IMR-90 (cell line): ENCODE measurements at regions not wholly inside any gene's neighbourhood (a gene's known extent, or its start where the extent isn't known, plus 50 kb on each side); places are given as distances from the start of the nearest gene placed in this dataset.

ENCODE experiments used
- ATAC-seq: fragments of 200-7000 bp; cut with Tn5 transposase; 2 replicates; pipeline ENCODE4 v1.9.1; 2020; ENCODE audit warnings: low read depth, mild to moderate bottlenecking, moderate library complexity
- BruUV-seq: library from RNA; stranded (reverse); fragments of 400-500 nt; replicated peaks from 2 replicates; lab custom pipeline; 2021; lab: Mats Ljungman, UMichigan
- CTCF ChIA-PET: fragments of 300-600 bp; formaldehyde crosslinking; extraction: SDS; loops from one replicate; lab custom pipeline; 2021; ENCODE audit warnings: antibody characterized with exemption; lab: Yijun Ruan, JAX
- POLR2A ChIA-PET: fragments of 300-600 bp; sonication (Branson Sonifier 250); formaldehyde crosslinking; loops from one replicate; lab custom pipeline; 2022; ENCODE audit warnings: antibody characterized with exemption; ENCODE audit not compliant: unreplicated experiment; lab: Charles Lee
- DNase-seq: peaks from one replicate; pipeline ENCODE4 v3.0.0; 2013
- H2AFZ ChIP-seq: replicated peaks from 2 replicates; pipeline ENCODE3; 2013; ENCODE audit warnings: low read length, mild to moderate bottlenecking; ENCODE audit not compliant: poor library complexity
- H2AK5ac ChIP-seq: 2 replicates; pipeline ENCODE4 v1.6.1; 2013; ENCODE audit warnings: low read depth, low read length, inconsistent platforms
- H2AK9ac ChIP-seq: replicated peaks from 2 replicates; pipeline ENCODE3; 2013; ENCODE audit warnings: mild to moderate bottlenecking, low read depth, low read length, moderate library complexity; ENCODE audit not compliant: poor library complexity
- H2BK120ac ChIP-seq: 2 replicates; pipeline ENCODE4 v1.6.1; 2013; ENCODE audit warnings: low read depth, low read length, inconsistent platforms
- H2BK15ac ChIP-seq: 3 replicates; pipeline ENCODE4 v1.6.1; 2013; ENCODE audit warnings: low read depth, low read length, inconsistent platforms
- H2BK20ac ChIP-seq: 2 replicates; pipeline ENCODE4 v1.6.1; 2013; ENCODE audit warnings: low read depth, mild to moderate bottlenecking, inconsistent platforms, low read length, moderate library complexity
- H2BK5ac ChIP-seq: 2 replicates; pipeline ENCODE4 v1.6.1; 2013; ENCODE audit warnings: mild to moderate bottlenecking, low read depth, low read length, inconsistent platforms; ENCODE audit not compliant: poor library complexity, severe bottlenecking
- H3K14ac ChIP-seq: replicated peaks from 2 replicates; pipeline ENCODE4 v1.6.1; 2013; ENCODE audit warnings: low read depth, low read length, inconsistent platforms
- H3K18ac ChIP-seq: 2 replicates; pipeline ENCODE4 v1.6.1; 2013; ENCODE audit warnings: low read depth, low read length, control low read depth
- H3K23ac ChIP-seq: 2 replicates; pipeline ENCODE4 v1.6.1; 2013; ENCODE audit warnings: low read depth, low read length, inconsistent platforms
- H3K27ac ChIP-seq: 2 replicates; pipeline ENCODE4 v1.5.1; 2013; ENCODE audit warnings: mild to moderate bottlenecking, control low read depth, low read length; ENCODE audit not compliant: insufficient read depth
- H3K27me3 ChIP-seq: 2 replicates; pipeline ENCODE4 v1.6.1; 2013; ENCODE audit warnings: low read length; ENCODE audit not compliant: control insufficient read depth, insufficient read depth
- H3K36me3 ChIP-seq: 2 replicates; pipeline ENCODE4 v1.6.1; 2013; ENCODE audit warnings: low read length, mixed read lengths; ENCODE audit not compliant: control insufficient read depth, insufficient read depth
- H3K4ac ChIP-seq: 2 replicates; pipeline ENCODE4 v1.6.1; 2013; ENCODE audit warnings: low read depth, low read length, inconsistent platforms
- H3K4me1 ChIP-seq: 2 replicates; pipeline ENCODE4 v1.6.1; 2013; ENCODE audit warnings: low read length, mixed read lengths; ENCODE audit not compliant: control insufficient read depth, insufficient read depth
- H3K4me2 ChIP-seq: 2 replicates; pipeline ENCODE4 v1.6.1; 2013; ENCODE audit warnings: low read depth, mild to moderate bottlenecking, control low read depth, low read length, moderate library complexity
- H3K4me3 ChIP-seq: 2 replicates; pipeline ENCODE4 v1.5.1; 2013; ENCODE audit warnings: low read depth, mild to moderate bottlenecking, control low read depth, low read length, moderate library complexity; ENCODE audit not compliant: insufficient read depth
- H3K56ac ChIP-seq: 2 replicates; pipeline ENCODE4 v1.6.1; 2013; ENCODE audit warnings: low read length, inconsistent platforms; ENCODE audit not compliant: insufficient read depth; ENCODE audit errors: extremely low read depth
- H3K79me1 ChIP-seq, 2 experiments: 2 replicates each; pipeline ENCODE4 v1.6.1; 2013; ENCODE audit warnings: low read length in 2 of 2, inconsistent platforms in 1 of 2, low read depth in 1 of 2
- H3K9ac ChIP-seq: 2 replicates; pipeline ENCODE4 v1.6.1; 2013; ENCODE audit warnings: low read depth, low read length, control low read depth
- H3K9me1 ChIP-seq: 2 replicates; pipeline ENCODE4 v1.6.1; 2013; ENCODE audit warnings: low read length, inconsistent platforms; ENCODE audit not compliant: insufficient read depth
- H3K9me3 ChIP-seq: 2 replicates; pipeline ENCODE4 v1.6.1; 2013; ENCODE audit warnings: low read length; ENCODE audit not compliant: control insufficient read depth, insufficient read depth
- H4K20me1 ChIP-seq: 2 replicates; pipeline ENCODE4 v1.6.1; 2013; ENCODE audit warnings: low read length, inconsistent platforms; ENCODE audit not compliant: insufficient read depth
- H4K5ac ChIP-seq: 2 replicates; pipeline ENCODE4 v1.6.1; 2013; ENCODE audit warnings: mild to moderate bottlenecking, low read depth, low read length, control low read depth
- H4K8ac ChIP-seq, 2 experiments: 2 replicates each; pipeline ENCODE4 v1.6.1; 2013; ENCODE audit warnings: low read depth in 2 of 2, low read length in 2 of 2, control low read depth in 1 of 2, inconsistent platforms in 1 of 2
- H4K91ac ChIP-seq: 2 replicates; pipeline ENCODE4 v1.6.1; 2013; ENCODE audit warnings: low read depth, low read length, inconsistent platforms; ENCODE audit not compliant: insufficient read depth
- RAD21 ChIP-seq: IDR thresholded peaks from 2 replicates; pipeline ENCODE4 v1.6.1; 2012; ENCODE audit warnings: low read length, improper control_type of control experiment
- WGBS, 2 experiments: methylation state at CpG; one replicate each; pipeline versions ENCODE4 v1.1.5 to v1.1.7; 2013; ENCODE audit warnings: missing lambda C conversion rate in 2 of 2; ENCODE audit not compliant: insufficient read length in 1 of 2; ENCODE audit errors: extremely low coverage in 2 of 2; 5-methylcytosine and 5-hydroxymethylcytosine counted together
- dilution Hi-C: fragments of 300-500 bp; cut with HindIII; formaldehyde crosslinking; loops from one replicate; pipeline ENCODE4 v1.14.3; 2018; ENCODE audit warnings: low sequenced_read_pairs; ENCODE audit not compliant: unreplicated experiment
- in situ Hi-C: fragments of 300-500 bp; cut with MboI; formaldehyde crosslinking; loops from 3 replicates; pipeline ENCODE4 v1.14.3; 2019; ENCODE audit warnings: low sequenced_read_pairs, inconsistent platforms, mixed read lengths
- intact Hi-C: fragments of 100-400 bp; cut with micrococcal nuclease; formaldehyde crosslinking; loops from 2 replicates; pipeline ENCODE4 v1.10.0; 2022

DNA sequence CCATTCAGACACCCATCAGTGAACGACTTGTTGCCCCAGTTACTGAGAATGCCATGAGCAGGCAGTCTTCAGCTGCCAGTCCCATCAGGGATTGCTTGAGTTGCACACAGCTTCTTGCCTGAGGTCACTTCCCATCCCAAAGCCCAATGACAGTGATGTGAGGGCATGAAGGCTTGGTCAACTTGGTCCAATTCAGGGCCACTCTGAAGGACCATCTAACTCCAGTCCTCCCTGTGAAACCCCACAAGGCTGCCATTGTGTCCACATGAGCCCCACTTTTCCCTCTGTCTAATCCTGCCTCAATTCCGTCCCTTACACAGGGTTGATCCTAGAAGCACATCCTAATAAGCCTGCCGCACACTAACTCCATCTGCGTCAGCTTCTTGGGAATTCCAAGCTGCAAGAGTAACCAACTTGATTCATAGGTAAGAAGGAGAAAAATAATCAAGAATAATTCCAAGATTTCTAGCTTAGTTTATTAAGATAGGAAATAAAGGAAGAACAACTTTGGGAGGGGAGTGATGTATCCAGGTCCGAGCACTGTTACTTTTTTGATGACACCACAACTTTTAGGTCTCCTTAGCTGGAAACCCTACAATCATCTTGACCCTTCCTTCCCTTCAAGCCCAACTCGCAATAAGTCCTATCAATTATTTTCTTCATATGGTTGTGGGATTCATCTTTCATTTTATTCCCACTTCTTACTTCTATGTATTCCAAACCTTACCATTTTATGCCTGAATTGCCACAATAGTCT is 110.9 kb downstream of the LRRC30 start:
- POLR2A ChIA-PET: no interaction called here

More for the DNA sequence above, 110.9 kb downstream of the LRRC30 start:
- H2AK5ac ChIP-seq: no peak overlapping the region
- dilution Hi-C loops: no loop called here
- CTCF ChIA-PET: no interaction called here
- H3K56ac ChIP-seq: no peak overlapping the region
- no peak overlapping the region for H3K9ac ChIP-seq
- no peak overlapping the region for H4K5ac ChIP-seq
- ATAC-seq (no peak), DNase-seq (no peak)
- no peaks in the 10 kb centered on the region for H4K20me1 ChIP-seq
- no peak overlapping the region for H2BK5ac ChIP-seq
- H3K23ac ChIP-seq: no peak overlapping the region
- no peak overlapping the region for H2AFZ ChIP-seq
- H3K27ac ChIP-seq: no peak overlapping the region
- no peaks in the 10 kb centered on the region for H3K36me3 ChIP-seq
- H2AK9ac ChIP-seq: no peak overlapping the region
- no peaks in the 10 kb centered on the region for H3K4me1 ChIP-seq
- H3K9me1 ChIP-seq: no peaks in the 10 kb centered on the region
- H4K8ac ChIP-seq: no peak overlapping the region
- no peak overlapping the region for H3K4ac ChIP-seq
- BruUV-seq: no TSS peak
- no peaks in the 10 kb centered on the region for H3K79me1 ChIP-seq
- no peak overlapping the region for H3K14ac ChIP-seq
- intact Hi-C loops: no loop called here
- no peaks in the 10 kb centered on the region for H3K9me3 ChIP-seq
- no peak overlapping the region for H3K4me3 ChIP-seq
- no peak overlapping the region for H4K91ac ChIP-seq
- no peak overlapping the region for H2BK120ac ChIP-seq
- no peak for TF ChIP-seq RAD21
- H3K18ac ChIP-seq: no peak overlapping the region
- no peak overlapping the region for H2BK20ac ChIP-seq
- in situ Hi-C loops: no loop called here
- no peak overlapping the region for H3K4me2 ChIP-seq
- H2BK15ac ChIP-seq: no peak overlapping the region
- no CpG with 5 or more reads among the region's 6 CpGs for WGBS, 2 experiments
- no peaks in the 10 kb centered on the region for H3K27me3 ChIP-seq
